D721Med (cell line): ENCODE measurements at regions not wholly inside any gene's neighbourhood (a gene's known extent, or its start where the extent isn't known, plus 50 kb on each side); places are given as distances from the start of the nearest gene placed in this dataset.
"Not testable (repeated sequence)": the region's sequence is repeated elsewhere in the genome, so short reads cannot be mapped to it uniquely, and the experiment has no call there.

Experiments
- DNase-seq: peaks from one replicate; pipeline ENCODE4 v3.0.0; 2011; ENCODE audit warnings: low spot score; ENCODE audit not compliant: insufficient read length
- FAIRE-seq: peaks from 2 replicates; lab custom pipeline; 2011; peaks lifted over from hg19 to GRCh38; lab: Jason Lieb, UNC
- TF ChIP-seq, protein P1 (sequence below): IDR thresholded peaks from 2 replicates; pipeline ENCODE4 v1.5.1; 2012; ENCODE audit warnings: mild to moderate bottlenecking, control low read depth; ENCODE audit not compliant: insufficient read depth; ENCODE audit errors: missing control alignments

DNA sequence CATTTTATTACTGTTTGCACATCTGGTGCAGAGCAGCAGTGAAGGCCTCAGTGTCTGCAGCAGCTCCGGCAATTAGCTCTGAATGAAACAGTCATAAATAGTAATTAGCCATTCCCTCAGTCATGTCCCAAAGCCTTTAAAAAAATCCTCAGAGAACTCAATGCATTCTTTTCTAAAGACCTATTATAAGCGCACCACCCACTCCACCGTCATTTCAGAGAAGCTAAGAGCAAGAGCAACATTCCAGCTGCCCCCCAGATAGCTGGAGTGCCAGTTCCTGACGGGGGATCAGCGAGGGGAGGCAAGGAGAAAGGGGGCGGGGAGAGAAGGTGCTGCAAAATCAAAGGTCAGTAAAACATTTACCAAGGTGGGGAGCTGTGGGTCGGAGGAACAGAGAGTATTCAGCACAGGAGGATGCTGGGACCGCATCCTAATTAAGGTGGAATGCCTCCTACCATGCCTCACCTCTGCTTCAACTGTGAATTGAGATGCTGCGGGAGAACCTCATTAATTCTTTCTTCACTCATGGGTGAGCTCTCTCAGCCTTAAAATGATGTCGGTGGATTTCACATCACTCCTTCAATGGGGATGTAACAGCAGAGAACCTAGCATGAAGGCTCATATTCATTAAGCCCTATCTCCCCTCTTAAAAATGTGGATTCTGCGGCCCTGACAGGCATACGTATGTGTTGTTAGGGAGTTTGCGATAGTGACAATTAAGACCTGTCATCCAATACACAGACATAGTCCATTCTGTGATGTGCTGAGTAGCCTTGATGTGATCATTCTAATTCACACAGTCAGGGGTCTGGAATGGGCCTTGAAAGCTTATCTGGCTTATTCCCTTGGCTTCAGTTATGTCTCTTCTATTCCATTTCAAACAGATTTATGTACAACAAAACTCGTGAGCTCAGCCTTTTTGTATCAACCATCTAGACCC lies 469.5 kb upstream of the NRSN1 start:
- no peak for FAIRE-seq
- TF ChIP-seq, protein P1, sequence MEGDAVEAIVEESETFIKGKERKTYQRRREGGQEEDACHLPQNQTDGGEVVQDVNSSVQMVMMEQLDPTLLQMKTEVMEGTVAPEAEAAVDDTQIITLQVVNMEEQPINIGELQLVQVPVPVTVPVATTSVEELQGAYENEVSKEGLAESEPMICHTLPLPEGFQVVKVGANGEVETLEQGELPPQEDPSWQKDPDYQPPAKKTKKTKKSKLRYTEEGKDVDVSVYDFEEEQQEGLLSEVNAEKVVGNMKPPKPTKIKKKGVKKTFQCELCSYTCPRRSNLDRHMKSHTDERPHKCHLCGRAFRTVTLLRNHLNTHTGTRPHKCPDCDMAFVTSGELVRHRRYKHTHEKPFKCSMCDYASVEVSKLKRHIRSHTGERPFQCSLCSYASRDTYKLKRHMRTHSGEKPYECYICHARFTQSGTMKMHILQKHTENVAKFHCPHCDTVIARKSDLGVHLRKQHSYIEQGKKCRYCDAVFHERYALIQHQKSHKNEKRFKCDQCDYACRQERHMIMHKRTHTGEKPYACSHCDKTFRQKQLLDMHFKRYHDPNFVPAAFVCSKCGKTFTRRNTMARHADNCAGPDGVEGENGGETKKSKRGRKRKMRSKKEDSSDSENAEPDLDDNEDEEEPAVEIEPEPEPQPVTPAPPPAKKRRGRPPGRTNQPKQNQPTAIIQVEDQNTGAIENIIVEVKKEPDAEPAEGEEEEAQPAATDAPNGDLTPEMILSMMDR = no peak
- no peak for DNase-seq

DNA sequence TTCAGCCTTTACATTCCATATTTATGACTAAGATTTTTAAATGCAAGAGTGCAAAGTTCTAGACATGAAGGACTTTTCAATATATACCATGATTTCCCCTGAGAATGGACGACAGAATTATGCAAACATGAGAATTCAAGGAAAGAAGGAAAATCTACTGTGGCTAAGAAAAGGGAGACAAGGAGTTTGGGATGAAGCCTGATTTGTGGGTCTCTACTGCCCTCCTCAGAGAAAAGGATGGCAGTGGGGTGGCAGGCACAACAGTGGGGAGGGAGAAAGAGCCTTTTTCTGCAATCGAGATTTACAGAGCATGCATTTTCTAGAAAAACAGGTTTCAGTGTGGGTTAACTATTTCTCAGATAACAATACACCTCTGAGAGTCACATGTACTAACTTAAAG lies 466.9 kb upstream of the NRSN1 start:
- FAIRE-seq (peak; percentile 78), DNase-seq (no peak)

DNA sequence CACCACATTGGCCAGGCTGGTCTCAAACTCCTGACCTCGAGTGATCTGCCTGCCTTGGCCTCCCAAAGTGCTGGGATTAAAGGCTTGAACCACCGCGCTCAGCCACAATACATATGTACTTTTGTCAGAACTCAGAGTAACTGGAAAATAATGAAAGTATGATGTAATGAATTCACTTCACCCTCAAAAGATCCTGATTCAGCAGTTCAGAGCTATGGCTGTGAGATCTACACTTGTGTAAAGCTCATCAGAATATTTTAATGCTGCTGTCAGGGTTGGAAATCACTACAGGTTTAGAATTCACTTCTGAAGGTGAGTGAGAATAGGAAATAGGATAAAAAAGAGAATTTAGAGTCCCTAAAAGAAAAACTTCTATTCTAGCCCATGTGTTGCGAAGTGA lies 464.5 kb upstream of the NRSN1 start:
- FAIRE-seq = no peak
- DNase-seq = no peak
- TF ChIP-seq, protein P1 = no peak

More for the DNA sequence above, 466.9 kb upstream of the NRSN1 start:
- TF ChIP-seq, protein P1 = peak; percentile 82

DNA sequence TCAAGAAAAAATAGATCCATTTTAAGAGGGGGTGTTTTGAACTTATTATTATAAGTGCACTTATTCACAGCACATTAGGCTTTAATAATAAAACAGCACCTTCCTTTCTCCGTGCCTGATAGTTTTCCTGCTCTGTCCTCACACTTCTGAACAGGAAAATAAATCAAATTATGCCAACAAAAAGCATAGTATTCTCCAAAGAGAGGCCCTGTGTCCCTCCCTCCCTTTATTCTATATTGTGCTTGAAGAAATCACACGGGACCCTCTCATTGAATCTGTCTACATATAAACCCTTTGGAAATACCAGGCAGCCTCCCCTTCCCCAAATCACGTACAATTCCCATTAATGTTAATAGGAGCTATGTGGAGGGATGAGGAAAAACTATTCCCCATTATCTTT lies 462.9 kb upstream of the NRSN1 start:
- TF ChIP-seq, protein P1 = no peak
- FAIRE-seq = no peak

DNA sequence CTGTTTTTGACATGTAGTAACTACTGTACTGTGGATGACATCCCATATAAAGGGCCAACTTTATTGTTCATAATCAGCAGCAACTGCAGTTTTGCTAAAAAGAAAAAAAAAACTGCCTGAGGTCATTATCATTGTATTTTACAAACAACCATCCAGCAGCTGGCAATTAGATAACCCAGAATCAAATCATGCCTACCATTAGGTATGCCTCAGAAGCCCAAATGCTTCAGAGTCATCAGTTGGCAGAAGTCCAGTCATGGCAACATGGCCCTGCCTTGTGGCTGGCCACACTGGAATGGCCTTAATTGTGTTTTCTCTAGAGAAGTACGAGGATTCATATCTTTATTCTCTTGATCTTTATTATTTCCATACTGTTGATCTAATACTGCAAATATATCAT lies 462.4 kb upstream of the NRSN1 start:
- FAIRE-seq (no peak), DNase-seq (no peak)
- TF ChIP-seq, protein P1 = no peak

More for the DNA sequence above, 462.9 kb upstream of the NRSN1 start:
- no peak for DNase-seq

DNA sequence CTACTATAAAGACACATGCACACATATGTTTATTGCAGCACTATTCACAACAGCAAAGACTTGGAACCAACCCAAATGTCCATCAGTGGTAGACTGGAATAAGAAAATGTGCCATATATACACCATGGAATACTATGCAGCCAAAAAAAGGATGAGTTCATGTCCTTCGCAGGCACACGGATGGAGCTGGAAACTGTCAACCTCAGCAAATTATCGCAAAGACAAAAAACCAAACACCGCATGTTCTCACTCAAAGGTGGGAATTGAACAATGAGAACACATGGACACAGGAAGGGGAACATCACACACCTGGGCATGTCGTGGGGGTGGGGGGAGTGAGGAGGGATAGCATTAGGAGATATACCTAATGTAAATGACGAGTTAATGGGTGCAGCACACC lies 460.1 kb upstream of the NRSN1 start:
- FAIRE-seq, DNase-seq: not testable (repeated sequence)

DNA sequence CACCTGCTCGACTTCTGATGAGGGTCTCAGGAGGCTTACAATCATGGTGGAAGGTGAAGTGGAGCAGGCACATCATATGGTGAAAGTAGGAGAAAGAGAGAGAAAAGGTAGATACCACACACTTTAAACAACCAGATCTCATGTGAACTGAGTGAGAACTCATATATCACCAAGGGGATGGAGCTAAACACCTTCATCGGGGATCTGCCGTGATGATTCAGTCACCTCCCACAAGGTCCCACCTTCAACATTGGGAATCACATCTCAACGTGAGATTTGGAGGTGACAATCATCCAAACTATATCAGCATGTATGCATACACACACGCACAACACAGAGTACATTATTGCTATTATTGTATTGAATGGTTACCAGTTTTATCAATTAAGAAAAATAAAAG lies 453.3 kb upstream of the NRSN1 start:
- TF ChIP-seq, protein P1 = no peak
- FAIRE-seq (no peak), DNase-seq (no peak)
